ELF-1 (cell line): ENCODE measurements at regions not wholly inside any gene's neighbourhood (a gene's known extent, or its start where the extent isn't known, plus 50 kb on each side); places are given as distances from the start of the nearest gene placed in this dataset.

Source experiments
- DNase-seq: peaks from one replicate; pipeline ENCODE4 v3.0.0-alpha.2; 2016; ENCODE audit warnings: low read depth, low spot score

GRCh38 chr10:130555411-130555750, 419.2 kb downstream of the GLRX3 start:
- peak; percentile 0 for DNase-seq

- DNase-seq = peak; percentile 17
These were observed 421.1 kb downstream of the GLRX3 start for GRCh38 chr10:130557181-130557845.

- DNase-seq = peak; percentile 40
These were observed 422.8 kb downstream of the GLRX3 start for GRCh38 chr10:130558746-130559546.

DNA sequence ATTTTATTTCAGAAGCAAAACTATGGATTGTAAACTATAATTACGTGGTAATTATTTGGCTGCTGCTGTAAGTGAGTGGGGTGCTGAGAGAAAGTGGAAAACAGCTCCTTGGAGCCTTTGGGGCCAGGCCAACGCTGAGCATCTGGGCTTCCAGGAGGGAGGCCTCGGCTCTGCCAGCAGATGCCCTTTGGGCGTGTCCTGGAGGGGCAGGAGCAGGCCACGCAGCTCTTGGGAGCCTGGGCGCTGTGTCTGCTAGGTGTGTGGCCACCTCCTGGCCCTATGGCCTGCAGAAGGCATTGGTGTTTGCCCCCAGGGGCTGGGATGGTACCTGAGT, 423.3 kb downstream of the GLRX3 start:
- DNase-seq = peak; percentile 37

- DNase-seq = peak; percentile 8
These were observed 423.9 kb downstream of the GLRX3 start for GRCh38 chr10:130560116-130560515.

- DNase-seq = peak; percentile 0
These were observed 424.4 kb downstream of the GLRX3 start for GRCh38 chr10:130560573-130560972.

GRCh38 chr10:130561681-130562080, 425.5 kb downstream of the GLRX3 start:
- DNase-seq = no peak

DNA sequence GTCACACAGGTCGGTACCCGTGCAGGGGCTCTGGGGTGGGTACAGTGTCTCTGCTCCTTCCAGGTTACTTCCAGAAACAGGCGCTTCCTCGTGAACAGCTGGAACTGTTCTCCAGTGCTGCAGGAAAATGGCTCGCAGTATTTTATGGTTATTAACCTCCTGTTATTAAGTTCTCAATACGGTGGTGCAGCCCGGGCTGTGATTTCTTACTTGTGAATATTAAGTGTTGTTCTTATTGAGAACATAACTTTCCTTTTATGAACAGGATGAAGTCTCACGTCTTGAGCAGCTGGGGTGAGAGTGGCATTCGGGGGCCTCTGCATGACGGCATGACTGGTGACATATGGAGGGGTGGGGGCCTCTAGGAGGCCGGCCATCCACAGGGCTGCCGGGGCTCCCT, 430.8 kb downstream of the GLRX3 start:
- no peak for DNase-seq

DNA sequence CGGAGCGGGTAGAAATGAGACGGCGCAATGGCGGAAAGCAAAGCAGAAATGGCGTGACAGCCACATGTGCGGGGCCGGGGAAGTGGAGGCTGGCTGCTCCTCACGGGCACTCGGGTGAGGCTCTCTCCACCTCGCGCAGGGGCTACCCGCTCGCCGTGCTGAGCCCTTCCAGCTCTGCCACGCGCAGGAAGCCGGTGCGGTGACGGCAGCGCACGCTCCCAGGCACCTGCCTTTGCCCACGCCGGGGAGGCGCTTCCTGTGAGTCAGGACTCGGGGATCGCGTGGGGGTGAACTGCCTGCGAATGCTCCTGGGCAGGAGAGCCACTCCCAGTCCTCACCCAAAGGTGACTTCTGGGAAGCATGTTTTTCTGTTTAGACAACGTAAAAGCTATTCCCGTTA, 431.2 kb downstream of the GLRX3 start:
- no peak for DNase-seq

GRCh38 chr10:130568246-130568645, 432.1 kb downstream of the GLRX3 start:
- DNase-seq = no peak

DNA sequence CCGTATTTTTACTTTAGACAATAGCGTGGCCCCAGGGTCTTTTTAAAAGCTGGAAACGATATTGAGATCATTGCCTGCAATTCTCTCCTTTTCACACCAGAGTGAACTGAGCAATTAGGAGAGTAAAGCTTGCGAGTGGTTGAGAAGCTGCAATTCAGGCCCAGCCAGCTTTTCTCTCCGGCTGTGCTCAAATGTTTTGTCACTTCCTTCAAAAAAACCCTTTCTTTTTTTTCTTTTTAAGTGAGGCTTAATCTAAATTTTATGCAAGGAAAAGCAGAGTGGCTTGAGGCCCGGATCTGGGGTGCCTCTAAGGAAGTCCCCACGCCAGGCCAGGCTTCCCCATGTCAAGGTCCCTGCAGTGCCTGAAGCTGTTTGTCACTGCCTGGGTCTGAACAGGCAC, 433.9 kb downstream of the GLRX3 start:
- DNase-seq = peak; percentile 59

DNA sequence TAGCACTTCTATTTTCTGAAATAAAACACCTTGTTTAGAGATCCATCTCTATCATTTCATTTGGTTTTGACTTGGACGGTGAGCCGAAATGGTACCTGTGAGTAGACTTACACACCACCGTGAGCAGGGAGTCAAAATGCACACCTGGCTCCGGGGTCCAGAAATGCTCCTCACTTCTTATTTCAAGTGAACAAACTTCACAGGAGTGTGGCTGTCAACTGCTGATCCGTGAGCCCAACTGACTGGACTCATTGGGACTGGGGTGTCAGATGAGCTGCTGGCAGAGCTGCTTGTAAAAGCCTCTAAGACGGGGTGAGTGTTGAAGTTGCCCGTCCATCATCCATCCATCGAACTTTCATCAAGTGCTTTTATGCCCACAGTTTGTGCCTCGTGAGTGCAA, 435.5 kb downstream of the GLRX3 start:
- no peak for DNase-seq

DNA sequence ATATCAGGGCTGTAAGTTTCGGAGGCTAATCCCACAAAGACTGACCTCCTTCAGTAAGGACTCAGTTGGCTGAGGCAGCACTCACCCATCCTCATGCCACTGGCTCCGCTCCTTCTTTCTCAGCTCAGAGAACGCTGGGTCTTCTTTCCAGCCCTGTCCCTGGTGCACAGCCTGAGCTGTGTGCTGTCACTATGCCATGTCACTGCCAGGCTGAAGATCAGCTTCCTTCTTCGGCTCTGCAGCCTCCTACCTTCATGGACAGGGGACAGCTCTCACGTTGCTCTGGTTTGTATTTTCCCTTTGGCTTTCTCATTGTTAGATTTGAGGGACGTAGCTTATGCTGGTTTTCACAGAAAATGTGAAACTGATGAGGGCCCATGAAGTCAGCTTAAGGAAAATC, 437.3 kb downstream of the GLRX3 start:
- DNase-seq = no peak

DNA sequence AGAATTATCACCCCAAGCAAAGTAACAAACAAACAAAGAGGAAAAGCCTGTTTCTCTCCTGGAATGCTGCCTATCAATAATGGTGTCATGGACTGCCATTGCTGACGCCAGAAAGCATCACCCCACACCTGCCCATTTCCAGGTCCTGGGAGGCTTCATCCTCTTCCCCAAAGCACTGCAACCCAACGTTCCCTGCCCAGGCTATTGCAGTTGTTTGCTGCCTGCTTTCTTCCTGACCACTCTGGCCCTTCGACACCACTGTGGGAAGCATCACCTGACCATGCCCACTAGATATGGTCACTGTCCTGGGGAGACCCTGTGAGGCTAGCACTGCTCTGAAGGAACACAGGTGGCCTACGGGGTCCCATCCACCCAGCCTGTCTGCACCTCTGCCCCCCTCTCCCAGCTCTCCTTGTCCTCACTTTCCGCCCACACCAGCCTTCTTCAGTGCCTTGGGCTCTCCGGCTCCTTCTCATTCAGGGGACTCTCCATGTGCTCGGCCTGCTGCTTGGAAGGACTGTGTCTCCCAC, 439.6 kb downstream of the GLRX3 start:
- DNase-seq = no peak

DNA sequence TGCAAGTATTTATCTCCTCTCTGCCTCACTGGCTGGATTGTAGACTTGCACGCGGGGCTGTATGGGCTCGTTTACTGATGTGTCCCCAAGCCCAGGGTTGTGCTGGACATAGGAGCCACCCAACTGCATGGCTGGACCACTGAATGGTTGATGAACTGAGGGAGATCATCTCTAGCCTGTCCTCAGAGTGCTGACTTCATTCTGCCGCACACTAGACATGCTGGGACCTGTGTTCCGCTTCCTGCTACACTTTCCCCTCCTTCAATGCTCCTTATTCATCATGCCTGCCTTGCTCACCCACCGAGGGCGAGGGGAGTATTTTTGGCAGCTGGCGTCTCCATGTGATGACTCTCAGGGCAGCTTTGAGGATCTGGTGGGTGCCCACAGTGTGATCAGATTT, 440.2 kb downstream of the GLRX3 start:
- no peak for DNase-seq

- no peak for DNase-seq
These were observed 440.8 kb downstream of the GLRX3 start for GRCh38 chr10:130577039-130577438.

GRCh38 chr10:130578532-130579289, 442.5 kb downstream of the GLRX3 start:
- no peak for DNase-seq

GRCh38 chr10:130579913-130580312, 443.7 kb downstream of the GLRX3 start:
- DNase-seq = peak; percentile 71

DNA sequence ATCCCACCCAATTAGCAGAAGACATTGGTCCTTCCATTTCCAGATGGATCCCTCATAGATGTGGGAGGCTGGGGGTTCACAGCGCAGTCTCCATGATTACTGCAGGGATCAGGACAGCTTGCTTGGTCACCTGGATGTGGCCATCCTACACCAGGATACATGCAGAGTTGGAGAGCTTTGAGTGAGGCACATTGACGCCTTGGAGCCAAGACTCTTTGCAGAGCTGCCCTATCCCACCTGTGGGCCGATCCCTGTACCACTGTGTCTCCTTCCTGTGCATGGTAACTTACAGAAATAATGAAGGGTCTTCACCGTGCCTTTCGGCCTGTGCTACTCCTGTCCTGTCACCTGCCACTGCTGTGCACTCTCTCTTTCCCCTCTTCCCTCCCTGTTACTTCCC, 444.8 kb downstream of the GLRX3 start:
- DNase-seq = no peak

DNA sequence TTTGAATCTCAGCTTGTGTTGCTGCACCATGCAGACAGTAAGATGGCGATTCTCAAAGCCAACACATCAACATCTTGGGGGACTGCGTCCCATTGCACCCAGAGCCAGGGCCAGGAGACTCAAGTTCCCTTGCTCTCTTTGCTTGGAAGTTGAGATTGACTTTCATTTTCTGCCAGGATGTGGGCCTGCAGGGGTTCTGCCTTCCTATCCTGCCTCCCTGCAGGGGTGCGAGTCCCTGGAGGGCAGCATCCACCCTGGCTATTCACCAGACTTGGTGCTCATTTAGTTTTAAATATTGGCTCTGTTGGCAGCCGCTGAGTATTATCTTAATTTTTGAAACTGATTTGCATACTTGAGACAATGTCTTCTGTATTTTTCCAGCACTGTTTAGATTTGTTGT, 451.5 kb downstream of the GLRX3 start:
- DNase-seq = no peak

- DNase-seq = peak; percentile 58
These were observed 469.8 kb downstream of the GLRX3 start for GRCh38 chr10:130606001-130606405.

DNA sequence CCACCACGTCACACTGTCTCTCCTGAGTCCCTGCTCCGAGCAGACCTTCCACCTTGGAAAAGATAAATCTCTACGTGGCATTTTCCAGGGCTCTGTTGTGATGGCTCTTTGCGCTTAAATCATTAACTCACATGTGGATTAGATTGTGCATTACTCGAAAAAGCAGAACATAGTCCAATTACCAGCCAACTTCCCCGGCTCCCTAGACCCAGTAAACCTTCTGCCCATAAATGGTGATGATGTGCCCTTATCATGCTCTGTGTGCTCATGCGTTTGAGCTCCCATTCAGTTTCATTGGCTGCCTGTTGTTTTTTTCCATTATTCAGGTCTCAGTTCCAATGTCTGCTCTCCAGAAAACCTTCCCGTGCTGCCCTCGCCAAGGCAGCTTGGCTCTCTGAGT, 471.2 kb downstream of the GLRX3 start:
- DNase-seq = no peak

- no peak for DNase-seq
These were observed 475.0 kb downstream of the GLRX3 start for GRCh38 chr10:130611239-130611638.
